ENCODE measurements at regions not wholly inside any gene's neighbourhood (a gene's known extent, or its start where the extent isn't known, plus 50 kb on each side); places are given as distances from the start of the nearest gene placed in this dataset.

- TF ChIP-seq POLR2A (IDR thresholded peaks at IDR 0.05; ENCODE audit: low read depth, low read length) (no peak), POLR2AphosphoS5 (IDR thresholded peaks at IDR 0.05; ENCODE audit: low read depth, low read length) (no peak)
Observed at GRCh38 chr10:110413903-110414547, 83.7 kb upstream of the DUSP5 start.

Measured in GM12892 (cell line).